Osteoblast (primary cell): ENCODE measurements at regions not wholly inside any gene's neighbourhood (a gene's known extent, or its start where the extent isn't known, plus 50 kb on each side); places are given as distances from the start of the nearest gene placed in this dataset.

ENCODE experiments used
- DNase-seq: peaks from one replicate; pipeline ENCODE4 v3.0.0; 2011; ENCODE audit warnings: low spot score, mixed read lengths; ENCODE audit not compliant: insufficient read length; ENCODE audit errors: missing footprints
- H2AFZ ChIP-seq: 2 replicates; pipeline ENCODE4 v1.6.0; 2011; ENCODE audit warnings: mild to moderate bottlenecking, low read length
- H3K27ac ChIP-seq: 2 replicates; pipeline ENCODE4 v1.5.1; 2011; ENCODE audit warnings: mild to moderate bottlenecking, low read depth, low read length, moderate library complexity
- H3K27me3 ChIP-seq: 2 replicates; pipeline ENCODE4 v1.6.0; 2012; ENCODE audit warnings: mild to moderate bottlenecking, control low read depth, inconsistent platforms, low read length, moderate library complexity; ENCODE audit not compliant: insufficient read depth
- H3K36me3 ChIP-seq: 2 replicates; pipeline ENCODE4 v1.5.1; 2011; ENCODE audit warnings: mild to moderate bottlenecking, low read length, control low read depth, moderate library complexity; ENCODE audit not compliant: insufficient read depth
- H3K4me1 ChIP-seq: 2 replicates; pipeline ENCODE4 v1.5.1; 2011; ENCODE audit warnings: mild to moderate bottlenecking, low read length, control low read depth, moderate library complexity; ENCODE audit not compliant: insufficient read depth
- H3K4me2 ChIP-seq: 2 replicates; pipeline ENCODE4 v1.6.0; 2011; ENCODE audit warnings: mild to moderate bottlenecking, low read length; ENCODE audit not compliant: insufficient read depth
- H3K4me3 ChIP-seq: fragments of 200-600 bp; sonication (generic); 3 replicates; pipeline ENCODE4 v1.5.1; 2012; ENCODE audit warnings: mild to moderate bottlenecking, low read length, inconsistent platforms; ENCODE audit not compliant: insufficient read depth
- H3K79me2 ChIP-seq: 2 replicates; pipeline ENCODE4 v1.6.0; 2012; ENCODE audit warnings: mild to moderate bottlenecking, low read length, control low read depth, inconsistent platforms; ENCODE audit not compliant: insufficient read depth
- H3K9me3 ChIP-seq: 2 replicates; pipeline ENCODE4 v1.5.1; 2011; ENCODE audit warnings: low read depth, low read length, control low read depth
- H4K20me1 ChIP-seq: 2 replicates; pipeline ENCODE4 v1.6.0; 2012; ENCODE audit warnings: mild to moderate bottlenecking, low read length, control low read depth; ENCODE audit not compliant: insufficient read depth
- TF ChIP-seq, protein P1 (sequence below): IDR thresholded peaks from 2 replicates; pipeline ENCODE4 v1.5.1; 2011; ENCODE audit warnings: mild to moderate bottlenecking, low read depth, low read length, moderate library complexity; ENCODE audit errors: extremely low read depth

DNA sequence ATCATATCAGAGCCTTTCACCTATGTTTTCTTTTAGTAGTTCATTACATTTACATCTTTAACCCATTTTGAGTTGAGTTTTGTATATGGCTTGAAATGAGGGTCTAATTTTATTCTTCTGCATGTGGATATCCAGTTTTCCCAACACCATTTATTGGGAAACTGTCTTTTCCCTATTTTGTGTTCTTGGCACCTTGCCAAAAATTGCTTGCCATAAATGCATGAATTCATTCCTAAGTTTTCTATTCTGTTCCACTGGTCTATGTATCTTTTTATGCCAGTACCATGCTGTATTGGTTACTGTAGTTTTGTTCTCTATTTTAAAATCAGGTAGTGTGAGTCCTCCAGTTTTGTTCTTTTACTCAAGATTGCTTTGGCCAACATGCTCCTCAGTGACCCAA lies 144.0 kb upstream of the OBI1 start:
- no peaks in the 10 kb centered on the region for H4K20me1 ChIP-seq
- TF ChIP-seq, protein P1, sequence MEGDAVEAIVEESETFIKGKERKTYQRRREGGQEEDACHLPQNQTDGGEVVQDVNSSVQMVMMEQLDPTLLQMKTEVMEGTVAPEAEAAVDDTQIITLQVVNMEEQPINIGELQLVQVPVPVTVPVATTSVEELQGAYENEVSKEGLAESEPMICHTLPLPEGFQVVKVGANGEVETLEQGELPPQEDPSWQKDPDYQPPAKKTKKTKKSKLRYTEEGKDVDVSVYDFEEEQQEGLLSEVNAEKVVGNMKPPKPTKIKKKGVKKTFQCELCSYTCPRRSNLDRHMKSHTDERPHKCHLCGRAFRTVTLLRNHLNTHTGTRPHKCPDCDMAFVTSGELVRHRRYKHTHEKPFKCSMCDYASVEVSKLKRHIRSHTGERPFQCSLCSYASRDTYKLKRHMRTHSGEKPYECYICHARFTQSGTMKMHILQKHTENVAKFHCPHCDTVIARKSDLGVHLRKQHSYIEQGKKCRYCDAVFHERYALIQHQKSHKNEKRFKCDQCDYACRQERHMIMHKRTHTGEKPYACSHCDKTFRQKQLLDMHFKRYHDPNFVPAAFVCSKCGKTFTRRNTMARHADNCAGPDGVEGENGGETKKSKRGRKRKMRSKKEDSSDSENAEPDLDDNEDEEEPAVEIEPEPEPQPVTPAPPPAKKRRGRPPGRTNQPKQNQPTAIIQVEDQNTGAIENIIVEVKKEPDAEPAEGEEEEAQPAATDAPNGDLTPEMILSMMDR: no peak
- H3K36me3 ChIP-seq: no peaks in the 10 kb centered on the region
- no peak for DNase-seq
- no peaks in the 10 kb centered on the region for H3K79me2 ChIP-seq
- no peak overlapping the region for H3K27ac ChIP-seq
- no peaks in the 10 kb centered on the region for H3K4me1 ChIP-seq
- no peaks in the 10 kb centered on the region for H3K9me3 ChIP-seq
- no peak overlapping the region for H3K4me3 ChIP-seq
- no peaks in the 10 kb centered on the region for H3K27me3 ChIP-seq
- H3K4me2 ChIP-seq: no peak overlapping the region
- no peak overlapping the region for H2AFZ ChIP-seq

DNA sequence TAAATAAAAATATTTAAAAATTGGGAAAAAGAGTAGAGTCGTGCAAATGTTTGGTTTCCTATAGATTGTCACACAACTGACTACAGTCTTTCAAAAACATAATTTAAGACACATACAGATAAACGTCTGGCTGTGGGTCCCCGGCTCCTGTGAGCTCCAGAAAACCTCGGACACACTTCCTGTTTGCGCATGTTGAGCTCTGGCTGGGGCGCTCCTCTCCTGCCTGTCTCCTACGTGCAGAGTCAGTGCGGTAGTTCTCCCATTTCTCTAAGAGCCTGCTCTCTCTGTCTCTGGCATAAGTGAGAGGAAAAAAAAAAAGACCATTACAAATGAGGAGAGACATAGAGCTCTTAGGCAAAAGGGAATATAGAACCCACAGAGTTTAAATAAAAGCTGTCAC lies 128.2 kb upstream of the OBI1 start:
- H3K79me2 ChIP-seq: no peaks in the 10 kb centered on the region
- H3K36me3 ChIP-seq: no peaks in the 10 kb centered on the region
- TF ChIP-seq, protein P1: no peak
- H2AFZ ChIP-seq: no peak overlapping the region
- no peak overlapping the region for H3K27ac ChIP-seq
- H3K27me3 ChIP-seq: no peaks in the 10 kb centered on the region
- no peaks in the 10 kb centered on the region for H3K9me3 ChIP-seq
- no peak overlapping the region for H3K4me3 ChIP-seq
- H4K20me1 ChIP-seq: no peaks in the 10 kb centered on the region
- H3K4me1 ChIP-seq: no peaks in the 10 kb centered on the region
- DNase-seq: no peak
- no peak overlapping the region for H3K4me2 ChIP-seq

DNA sequence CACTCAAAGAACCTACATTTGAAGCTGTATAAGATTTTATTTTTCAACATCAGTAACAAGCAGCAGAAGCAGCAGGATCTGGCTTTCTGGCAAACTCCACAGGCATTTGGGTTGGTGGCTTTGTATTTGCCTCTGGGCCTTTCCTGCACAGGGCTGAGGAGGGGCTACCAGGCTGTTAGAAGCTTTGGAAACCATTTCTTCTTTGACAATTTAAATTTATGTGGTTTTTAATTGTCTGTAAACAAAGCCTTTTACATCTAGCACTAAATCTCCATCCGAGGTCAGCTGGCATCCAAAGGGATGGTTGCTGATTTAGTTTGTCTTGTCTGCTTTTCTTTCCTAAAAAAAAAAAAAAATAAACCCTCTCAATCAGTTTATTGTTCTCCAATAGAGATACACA lies 127.5 kb upstream of the OBI1 start:
- Histone ChIP-seq H3K36me3 (no peaks in the 10 kb centered on the region), H3K79me2 (no peaks in the 10 kb centered on the region), H3K27ac (no peak overlapping the region), H3K9me3 (no peaks in the 10 kb centered on the region), H2AFZ (no peak overlapping the region), H3K4me2 (no peak overlapping the region), H3K4me1 (no peaks in the 10 kb centered on the region), H3K27me3 (no peaks in the 10 kb centered on the region), H3K4me3 (no peak overlapping the region), H4K20me1 (no peaks in the 10 kb centered on the region)
- TF ChIP-seq, protein P1: no peak
- no peak for DNase-seq

DNA sequence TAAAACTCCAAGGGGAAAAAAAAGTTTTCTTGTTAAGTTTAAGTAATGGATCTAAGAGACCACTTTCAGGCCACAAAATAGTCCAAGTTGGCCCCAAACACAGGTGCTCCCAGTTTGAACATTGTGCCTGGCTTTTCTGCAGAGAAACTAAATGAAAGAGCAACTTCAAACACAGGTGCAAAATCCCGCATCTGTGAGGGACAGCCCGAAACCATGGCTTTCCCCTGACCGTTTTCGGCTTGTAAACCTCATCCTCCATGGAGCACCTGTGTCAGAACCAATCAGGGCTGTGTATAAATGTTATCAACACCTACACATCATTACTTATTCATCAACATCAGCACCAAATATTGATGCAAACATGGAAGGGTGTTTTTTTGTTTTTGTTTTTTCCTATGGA lies 126.8 kb upstream of the OBI1 start:
- Histone ChIP-seq H4K20me1 (no peaks in the 10 kb centered on the region), H3K27ac (no peak overlapping the region), H2AFZ (no peak overlapping the region), H3K27me3 (no peaks in the 10 kb centered on the region), H3K4me3 (no peak overlapping the region), H3K36me3 (no peaks in the 10 kb centered on the region), H3K4me2 (no peak overlapping the region), H3K9me3 (no peaks in the 10 kb centered on the region), H3K4me1 (no peaks in the 10 kb centered on the region), H3K79me2 (no peaks in the 10 kb centered on the region)
- TF ChIP-seq, protein P1: no peak
- no peak for DNase-seq
